Sigmoid colon (tissue), 4 donors: ENCODE measurements at regions not wholly inside any gene's neighbourhood (a gene's known extent, or its start where the extent isn't known, plus 50 kb on each side); places are given as distances from the start of the nearest gene placed in this dataset.

Experiments used
- POLR2A ChIP-seq, 2 donors: fragments of 450-650 bp; IDR thresholded peaks; one replicate each; pipeline ENCODE4 v1.6.1; 2016; ENCODE audit warnings: antibody characterized with exemption in 2 of 2, mild to moderate bottlenecking in 2 of 2, moderate library complexity in 2 of 2
- POLR2AphosphoS5 ChIP-seq, 4 donors: sonication (generic); formaldehyde crosslinking; IDR thresholded peaks; one replicate each; pipeline ENCODE4 v1.6.1; 2017; ENCODE audit warnings: antibody characterized with exemption in 4 of 4
- TF ChIP-seq, protein P1 (sequence below), 4 experiments: fragments of 450-650 bp in 3 of 4; fragments of 200-600 bp in 1 of 4; IDR thresholded peaks; one replicate each; pipeline ENCODE4 v1.5.1; 2016 to 2019; ENCODE audit warnings: antibody characterized with exemption in 4 of 4, mild to moderate bottlenecking in 3 of 4, moderate library complexity in 2 of 4

DNA sequence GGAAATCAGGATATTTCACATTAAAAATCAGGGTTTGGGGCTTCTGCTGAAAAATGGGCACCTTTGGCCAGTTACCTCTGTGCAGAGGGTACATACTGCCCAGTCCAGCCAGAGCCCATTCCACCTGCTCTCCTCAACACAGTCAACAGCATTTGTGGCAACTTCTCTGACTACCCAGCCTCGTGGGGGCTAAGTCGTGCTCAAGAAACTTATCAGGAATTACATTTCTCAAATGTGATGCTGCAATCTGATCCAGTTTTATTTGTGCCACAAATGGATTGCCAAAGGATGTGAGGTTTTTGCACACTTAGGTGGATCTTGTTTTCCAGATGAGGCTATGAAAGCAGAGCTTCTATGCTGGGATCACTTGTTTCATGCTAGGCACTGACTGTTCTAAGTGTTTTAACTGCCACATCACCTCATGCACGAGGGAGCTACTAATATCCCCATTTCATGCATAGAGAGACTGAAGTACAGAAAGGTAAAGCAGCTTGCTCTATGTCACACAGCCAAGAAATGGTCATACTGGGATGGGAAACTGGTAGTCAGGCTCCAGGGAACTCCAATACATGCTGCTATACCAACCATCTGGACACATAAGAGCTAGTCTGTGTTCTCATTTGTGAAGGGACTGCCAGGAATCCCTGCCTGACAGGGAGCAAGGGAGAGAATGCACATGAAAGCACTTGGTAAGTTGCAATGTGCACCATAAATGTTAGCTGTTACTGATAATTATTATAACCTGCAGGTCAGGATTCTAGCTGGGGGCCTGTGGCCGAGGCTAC lies 89.0 kb upstream of the HK2 start:
- no peak for TF ChIP-seq POLR2AphosphoS5 (IDR thresholded peaks at IDR 0.05)
- TF ChIP-seq, protein P1, sequence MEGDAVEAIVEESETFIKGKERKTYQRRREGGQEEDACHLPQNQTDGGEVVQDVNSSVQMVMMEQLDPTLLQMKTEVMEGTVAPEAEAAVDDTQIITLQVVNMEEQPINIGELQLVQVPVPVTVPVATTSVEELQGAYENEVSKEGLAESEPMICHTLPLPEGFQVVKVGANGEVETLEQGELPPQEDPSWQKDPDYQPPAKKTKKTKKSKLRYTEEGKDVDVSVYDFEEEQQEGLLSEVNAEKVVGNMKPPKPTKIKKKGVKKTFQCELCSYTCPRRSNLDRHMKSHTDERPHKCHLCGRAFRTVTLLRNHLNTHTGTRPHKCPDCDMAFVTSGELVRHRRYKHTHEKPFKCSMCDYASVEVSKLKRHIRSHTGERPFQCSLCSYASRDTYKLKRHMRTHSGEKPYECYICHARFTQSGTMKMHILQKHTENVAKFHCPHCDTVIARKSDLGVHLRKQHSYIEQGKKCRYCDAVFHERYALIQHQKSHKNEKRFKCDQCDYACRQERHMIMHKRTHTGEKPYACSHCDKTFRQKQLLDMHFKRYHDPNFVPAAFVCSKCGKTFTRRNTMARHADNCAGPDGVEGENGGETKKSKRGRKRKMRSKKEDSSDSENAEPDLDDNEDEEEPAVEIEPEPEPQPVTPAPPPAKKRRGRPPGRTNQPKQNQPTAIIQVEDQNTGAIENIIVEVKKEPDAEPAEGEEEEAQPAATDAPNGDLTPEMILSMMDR (IDR thresholded peaks at IDR 0.05) = no peak
- no peak for TF ChIP-seq POLR2A (IDR thresholded peaks at IDR 0.05)
